HAP-1 (cell line): ENCODE measurements at regions not wholly inside any gene's neighbourhood (a gene's known extent, or its start where the extent isn't known, plus 50 kb on each side); places are given as distances from the start of the nearest gene placed in this dataset.
"Not testable (repeated sequence)": the region's sequence is repeated elsewhere in the genome, so short reads cannot be mapped to it uniquely, and the experiment has no call there.

ENCODE experiments used
- DNase-seq, 2 experiments: peaks; one replicate each; pipeline ENCODE4 v3.0.0-alpha.2; 2016 to 2020; ENCODE audit warnings: low spot score in 2 of 2
- H3K27me3 ChIP-seq: fragments of 250-450 bp; sonication (Bioruptor Pico); 2 replicates; pipeline ENCODE4 v1.5.1; 2020; ENCODE audit warnings: low read depth, mild to moderate bottlenecking, moderate library complexity
- H3K36me3 ChIP-seq: fragments of 250-450 bp; sonication (Bioruptor Pico); replicated peaks from 2 replicates; pipeline ENCODE4 v1.5.1; 2020; ENCODE audit warnings: mild to moderate bottlenecking
- H3K4me1 ChIP-seq: fragments of 250-450 bp; sonication (Bioruptor Pico); 2 replicates; pipeline ENCODE4 v1.5.1; 2020; ENCODE audit warnings: mild to moderate bottlenecking
- H3K4me3 ChIP-seq: fragments of 250-450 bp; sonication (Bioruptor Pico); 2 replicates; pipeline ENCODE4 v1.5.1; 2020; ENCODE audit warnings: mild to moderate bottlenecking, moderate library complexity
- H3K9me3 ChIP-seq: fragments of 250-450 bp; sonication (Bioruptor Pico); 2 replicates; pipeline ENCODE4 v1.5.1; 2020; ENCODE audit warnings: mild to moderate bottlenecking, moderate library complexity
- in situ Hi-C: fragments of 300-500 bp; cut with MboI; formaldehyde crosslinking; loops from 3 replicates; pipeline ENCODE4 v1.14.3; 2020; ENCODE audit warnings: low sequenced_read_pairs, inconsistent platforms, mixed read lengths

- no peak overlapping the region for H3K4me3 ChIP-seq
- H3K36me3 ChIP-seq = peaks cover 7% of the 10 kb centered on the region; the same call in 1 of the 2 replicates
- DNase-seq = no peak
- peaks cover 22% of the 10 kb centered on the region for H3K4me1 ChIP-seq
- in situ Hi-C loops = no loop called here
- no peaks in the 10 kb centered on the region for H3K27me3 ChIP-seq
- H3K9me3 ChIP-seq = peaks cover 13% of the 10 kb centered on the region
Observed at GRCh38 chr4:156309031-156309430, 355.4 kb upstream of the CTSO start.

DNA sequence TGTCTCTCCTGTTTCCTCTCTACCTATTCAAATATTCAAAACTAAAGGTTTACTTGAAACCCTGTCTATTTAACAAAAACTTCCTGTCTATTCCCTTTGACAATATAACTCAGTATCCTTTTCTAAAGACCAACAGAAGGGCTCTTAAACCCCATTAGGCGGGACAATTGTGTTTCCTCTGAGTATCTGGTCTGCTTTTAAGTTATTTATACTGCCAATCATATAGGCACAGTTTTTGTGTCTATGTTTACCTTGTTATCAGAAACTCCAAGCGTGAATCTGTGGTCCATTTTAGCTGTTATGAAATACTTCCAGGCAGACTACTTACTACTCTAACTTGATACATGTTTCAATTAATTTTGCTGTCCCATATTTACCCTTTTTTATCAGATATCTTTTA is 350.0 kb upstream of the CTSO start:
- no peak for DNase-seq
- H3K9me3 ChIP-seq = peaks cover 13% of the 10 kb centered on the region
- H3K27me3 ChIP-seq = no peaks in the 10 kb centered on the region
- H3K4me1 ChIP-seq = peaks cover 17% of the 10 kb centered on the region
- no peak overlapping the region for H3K4me3 ChIP-seq
- in situ Hi-C loops = no loop called here
- peaks cover 7% of the 10 kb centered on the region; the same call in 1 of the 2 replicates for H3K36me3 ChIP-seq

GRCh38 chr4:156298230-156298629 is 344.6 kb upstream of the CTSO start:
- DNase-seq = peak in 1 of 2 experiments; percentile 26
- in situ Hi-C loops = no loop called here

DNA sequence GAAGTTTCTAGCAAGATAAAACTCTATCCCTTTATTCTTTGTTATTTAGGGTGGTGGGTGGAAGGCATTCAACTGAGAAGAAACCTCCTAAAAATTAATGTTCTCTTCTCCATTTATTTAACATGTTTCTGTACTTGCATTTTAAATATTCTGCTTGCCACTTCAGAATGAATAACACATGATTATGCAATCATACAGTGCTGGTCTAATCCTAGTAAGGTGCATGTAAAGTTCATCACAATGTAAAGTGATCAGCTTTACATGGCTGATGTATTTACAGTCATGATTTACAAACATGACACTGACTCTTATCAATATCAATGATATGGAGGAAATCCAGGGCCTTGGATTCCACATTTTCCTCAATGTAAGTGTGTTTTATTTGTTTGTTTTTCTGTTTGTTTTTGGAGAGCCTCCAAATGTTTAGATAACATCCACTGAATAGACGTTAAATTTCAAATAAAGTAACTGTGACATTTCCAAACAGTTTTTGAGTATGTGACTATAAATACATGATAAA is 342.1 kb upstream of the CTSO start:
- no peak for DNase-seq
- no peaks in the 10 kb centered on the region for H3K9me3 ChIP-seq
- peaks cover 8% of the 10 kb centered on the region for H3K4me1 ChIP-seq
- H3K36me3 ChIP-seq = no peaks in the 10 kb centered on the region
- H3K4me3 ChIP-seq = no peak overlapping the region
- in situ Hi-C loops = no loop called here
- no peaks in the 10 kb centered on the region for H3K27me3 ChIP-seq

More at GRCh38 chr4:156298230-156298629, 344.6 kb upstream of the CTSO start:
- Histone ChIP-seq H3K9me3 (no peaks in the 10 kb centered on the region), H3K36me3 (no peaks in the 10 kb centered on the region), H3K27me3 (no peaks in the 10 kb centered on the region), H3K4me1 (peaks cover 8% of the 10 kb centered on the region), H3K4me3 (no peak overlapping the region)

- Histone ChIP-seq H3K9me3 (no peaks in the 10 kb centered on the region), H3K36me3 (no peaks in the 10 kb centered on the region), H3K4me3 (no peak overlapping the region), H3K4me1 (peaks cover 8% of the 10 kb centered on the region), H3K27me3 (no peaks in the 10 kb centered on the region)
- peak; percentile 44 to 76 for DNase-seq
- in situ Hi-C loops = no loop called here
Observed at GRCh38 chr4:156294577-156294976, 340.9 kb upstream of the CTSO start.

- Histone ChIP-seq H3K4me3 (no peak overlapping the region), H3K27me3 (no peaks in the 10 kb centered on the region), H3K4me1 (peaks cover 8% of the 10 kb centered on the region), H3K36me3 (no peaks in the 10 kb centered on the region), H3K9me3 (no peaks in the 10 kb centered on the region)
- in situ Hi-C loops = no loop called here
- DNase-seq = no peak
Observed at GRCh38 chr4:156293657-156294297, 340.1 kb upstream of the CTSO start.

DNA sequence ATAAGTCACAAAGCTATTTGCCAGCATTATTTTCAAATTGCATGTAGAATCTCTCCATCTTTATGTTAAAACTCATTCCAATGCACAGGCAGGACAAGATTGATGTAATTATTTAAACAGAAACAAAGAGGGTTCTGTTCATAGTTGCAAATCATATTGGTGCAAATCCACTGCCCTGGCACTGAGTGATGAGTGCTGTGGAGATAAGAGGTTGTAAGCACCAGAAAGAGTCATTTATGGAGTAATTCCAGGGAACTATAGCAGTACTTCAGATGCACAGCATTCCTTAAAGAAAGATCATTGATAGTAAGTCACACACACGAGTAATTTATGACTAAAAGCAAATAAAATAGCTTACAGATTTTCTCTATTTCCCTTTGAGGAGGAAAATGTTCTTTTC is 337.7 kb upstream of the CTSO start:
- in situ Hi-C loops = no loop called here
- Histone ChIP-seq H3K27me3 (no peaks in the 10 kb centered on the region), H3K9me3 (no peaks in the 10 kb centered on the region), H3K4me3 (no peak overlapping the region), H3K36me3 (no peaks in the 10 kb centered on the region), H3K4me1 (peaks cover 8% of the 10 kb centered on the region)
- no peak for DNase-seq

GRCh38 chr4:156290811-156291210 is 337.1 kb upstream of the CTSO start:
- Histone ChIP-seq H3K27me3 (no peaks in the 10 kb centered on the region), H3K36me3 (no peaks in the 10 kb centered on the region), H3K4me1 (peaks cover 8% of the 10 kb centered on the region), H3K9me3 (no peaks in the 10 kb centered on the region), H3K4me3 (no peak overlapping the region)
- in situ Hi-C loops = no loop called here
- DNase-seq = no peak

GRCh38 chr4:156290026-156290425 is 336.4 kb upstream of the CTSO start:
- H3K36me3 ChIP-seq, in situ Hi-C loops, H3K9me3 ChIP-seq, H3K27me3 ChIP-seq, H3K4me3 ChIP-seq, H3K4me1 ChIP-seq, DNase-seq: not testable (repeated sequence)

- DNase-seq = no peak
- Histone ChIP-seq H3K36me3 (no peaks in the 10 kb centered on the region), H3K4me1 (peaks cover 8% of the 10 kb centered on the region), H3K27me3 (no peaks in the 10 kb centered on the region), H3K9me3 (no peaks in the 10 kb centered on the region), H3K4me3 (no peak overlapping the region)
- in situ Hi-C loops = no loop called here
Observed at GRCh38 chr4:156280686-156281085, 327.0 kb upstream of the CTSO start.

GRCh38 chr4:156265407-156265806 is 311.7 kb upstream of the CTSO start:
- Histone ChIP-seq H3K4me3 (no peak overlapping the region), H3K4me1 (no peaks in the 10 kb centered on the region), H3K27me3 (no peaks in the 10 kb centered on the region; the same call in 1 of the 2 replicates), H3K9me3 (peaks cover 2% of the 10 kb centered on the region; the same call in 1 of the 2 replicates), H3K36me3 (no peaks in the 10 kb centered on the region; the same call in 1 of the 2 replicates)
- DNase-seq = no peak
- in situ Hi-C loops = no loop called here

DNA sequence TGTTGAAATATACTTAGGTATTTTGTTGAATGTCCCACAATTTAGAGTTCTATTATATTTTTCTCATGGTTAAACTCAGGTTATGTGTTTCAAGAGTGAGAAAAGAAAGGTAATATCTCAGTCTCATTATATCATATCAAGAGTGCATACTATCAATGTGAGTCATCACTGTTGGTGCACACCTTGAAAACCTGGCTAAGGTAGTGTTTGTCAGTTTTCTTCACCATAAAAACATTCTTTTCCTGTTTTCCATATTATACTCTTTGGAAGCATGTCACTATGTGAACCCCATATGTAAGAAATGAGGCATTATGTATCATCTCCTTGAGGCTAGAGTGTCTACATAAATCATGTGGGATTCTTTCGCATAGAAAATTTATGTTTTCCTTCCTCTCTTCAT is 307.6 kb upstream of the CTSO start:
- in situ Hi-C loops = no loop called here
- DNase-seq = no peak
- no peaks in the 10 kb centered on the region for H3K4me1 ChIP-seq

GRCh38 chr4:156255230-156256007 is 301.8 kb upstream of the CTSO start:
- Histone ChIP-seq H3K4me3 (no peak overlapping the region), H3K9me3 (no peaks in the 10 kb centered on the region), H3K36me3 (no peaks in the 10 kb centered on the region), H3K27me3 (no peaks in the 10 kb centered on the region), H3K4me1 (peaks cover 2% of the 10 kb centered on the region)
- peak in 1 of 2 experiments; percentile 4 for DNase-seq
- in situ Hi-C loops = no loop called here

More for the DNA sequence above, 307.6 kb upstream of the CTSO start:
- no peaks in the 10 kb centered on the region for H3K36me3 ChIP-seq
- H3K9me3 ChIP-seq = 0 out of 2 replicates have a peak, but pooled peaks cover 2% of the 10 kb centered on the region
- H3K4me3 ChIP-seq = no peak overlapping the region
- H3K27me3 ChIP-seq = no peaks in the 10 kb centered on the region

DNA sequence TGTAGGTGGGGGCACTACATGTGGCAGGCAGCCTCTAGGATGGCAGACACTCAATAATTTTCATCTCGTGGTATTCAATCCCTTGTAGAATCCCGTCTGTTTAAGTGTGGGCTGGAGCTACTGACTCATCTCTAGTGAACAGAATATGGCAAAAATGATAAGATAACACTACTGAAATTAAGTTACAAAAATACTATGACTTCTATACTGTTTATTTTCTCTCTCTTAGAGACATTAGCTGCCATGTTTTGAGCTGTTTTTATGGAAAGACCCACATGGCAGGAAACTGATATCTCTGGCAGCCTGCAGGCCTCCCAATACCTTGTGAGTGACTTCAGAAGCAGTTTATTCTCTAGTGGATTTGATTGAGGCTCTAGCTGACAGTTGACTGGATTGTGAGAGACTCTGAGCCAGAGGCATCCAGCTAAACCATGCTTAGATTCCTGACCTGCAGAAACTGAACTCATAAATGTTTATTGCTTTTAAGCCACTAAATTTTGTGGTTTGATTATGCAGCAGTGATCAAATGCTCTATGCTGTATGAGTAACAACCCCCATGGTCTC is 298.8 kb upstream of the CTSO start:
- no peak overlapping the region for H3K4me3 ChIP-seq
- H3K27me3 ChIP-seq = no peaks in the 10 kb centered on the region
- DNase-seq = no peak
- no peaks in the 10 kb centered on the region for H3K9me3 ChIP-seq
- peaks cover 2% of the 10 kb centered on the region for H3K4me1 ChIP-seq
- in situ Hi-C loops = no loop called here
- H3K36me3 ChIP-seq = no peaks in the 10 kb centered on the region
